Endodermal cell (in vitro differentiated cells): ENCODE measurements at regions not wholly inside any gene's neighbourhood (a gene's known extent, or its start where the extent isn't known, plus 50 kb on each side); places are given as distances from the start of the nearest gene placed in this dataset.

Source experiments
- DNase-seq: peaks from one replicate; pipeline ENCODE4 v3.0.0-alpha.2; 2017
- H3K27ac ChIP-seq: 2 replicates; pipeline ENCODE4 v1.5.1; 2013; ENCODE audit warnings: mild to moderate bottlenecking, low read depth, low read length, moderate library complexity
- H3K27me3 ChIP-seq: 2 replicates; pipeline ENCODE4 v1.6.1; 2013; ENCODE audit warnings: mild to moderate bottlenecking, low read length, moderate library complexity; ENCODE audit not compliant: insufficient read depth, control insufficient read depth, poor library complexity, severe bottlenecking
- H3K36me3 ChIP-seq: 2 replicates; pipeline ENCODE4 v1.7.0; 2013; ENCODE audit warnings: mild to moderate bottlenecking, low read length, moderate library complexity; ENCODE audit not compliant: control insufficient read depth, insufficient read depth
- H3K4me1 ChIP-seq: one replicate; pipeline ENCODE4 v1.7.0; 2013; ENCODE audit warnings: low read length; ENCODE audit not compliant: control insufficient read depth, insufficient read depth
- H3K4me3 ChIP-seq: 2 replicates; pipeline ENCODE4 v1.5.1; 2013; ENCODE audit warnings: mild to moderate bottlenecking, low read length, moderate library complexity
- H3K9ac ChIP-seq: 2 replicates; pipeline ENCODE4 v1.6.1; 2013; ENCODE audit warnings: mild to moderate bottlenecking, low read length, moderate library complexity; ENCODE audit not compliant: poor library complexity, severe bottlenecking; ENCODE audit errors: extremely low read depth
- H3K9me3 ChIP-seq: 2 replicates; pipeline ENCODE4 v1.6.1; 2013; ENCODE audit warnings: mild to moderate bottlenecking, low read length, moderate library complexity; ENCODE audit not compliant: control insufficient read depth
- H3K27ac Mint-ChIP-seq: 2 replicates; pipeline ENCODE4 v1.8.0; 2020; ENCODE audit warnings: mixed read lengths
- H3K27me3 Mint-ChIP-seq: 2 replicates; pipeline ENCODE4 v1.8.0; 2021; ENCODE audit warnings: mild to moderate bottlenecking, mixed read lengths; ENCODE audit not compliant: insufficient read depth
- H3K36me3 Mint-ChIP-seq: 2 replicates; pipeline ENCODE4 v1.8.0; 2020; ENCODE audit warnings: low read depth, mixed read lengths
- H3K4me1 Mint-ChIP-seq: 2 replicates; pipeline ENCODE4 v1.8.0; 2020; ENCODE audit warnings: mixed read lengths
- H3K4me3 Mint-ChIP-seq: 2 replicates; pipeline ENCODE4 v1.8.0; 2020; ENCODE audit warnings: mild to moderate bottlenecking, moderate library complexity, mixed read lengths
- H3K9me3 Mint-ChIP-seq: 2 replicates; pipeline ENCODE4 v1.8.0; 2020; ENCODE audit warnings: mild to moderate bottlenecking, mixed read lengths
- CTCF ChIP-seq: fragments of 200-600 bp; sonication (generic); conservative IDR thresholded peaks from 2 replicates; pipeline ENCODE4 v1.5.0; 2021; ENCODE audit warnings: antibody characterized with exemption, mild to moderate bottlenecking
- WGBS, 2 experiments: methylation state at CpG; one replicate each; pipeline versions ENCODE4 v1.1.5 to v1.1.7; 2013; ENCODE audit warnings: missing lambda C conversion rate in 2 of 2, mixed read lengths in 1 of 2; ENCODE audit not compliant: insufficient coverage in 1 of 2, insufficient read length in 1 of 2; 5-methylcytosine and 5-hydroxymethylcytosine counted together

- no peaks in the 10 kb centered on the region for H3K36me3 Mint-ChIP-seq
- no peak overlapping the region for H3K4me3 ChIP-seq
These were observed 116.7 kb upstream of the KLF4 start for GRCh38 chr9:107606149-107606790.

GRCh38 chr9:107605041-107605440 lies 115.5 kb upstream of the KLF4 start:
- Mint-ChIP-seq H3K4me3 (no peak overlapping the region), H3K4me1 (peaks cover 8% of the 10 kb centered on the region), H3K9me3 (no peaks in the 10 kb centered on the region), H3K27me3 (peaks cover 26% of the 10 kb centered on the region), H3K27ac (no peak overlapping the region), H3K36me3 (no peaks in the 10 kb centered on the region)
- Histone ChIP-seq H3K27ac (no peak overlapping the region), H3K27me3 (peaks cover 23% of the 10 kb centered on the region), H3K4me3 (no peak overlapping the region), H3K9me3 (no peaks in the 10 kb centered on the region), H3K36me3 (no peaks in the 10 kb centered on the region), H3K4me1 (peaks cover 4% of the 10 kb centered on the region), H3K9ac (no peak overlapping the region)
- WGBS, 2 experiments = 68 to 100% methylated on average over 3 to 4 of the region's 4 CpGs
- TF ChIP-seq CTCF = no peak
- no peak for DNase-seq

More at GRCh38 chr9:107606149-107606790, 116.7 kb upstream of the KLF4 start:
- H3K4me1 ChIP-seq = peaks cover 4% of the 10 kb centered on the region
- H3K9me3 Mint-ChIP-seq = no peaks in the 10 kb centered on the region
- peaks cover 28% of the 10 kb centered on the region for H3K27me3 ChIP-seq
- no peak overlapping the region for H3K27ac Mint-ChIP-seq
- H3K27me3 Mint-ChIP-seq = peaks cover 28% of the 10 kb centered on the region
- no peaks in the 10 kb centered on the region for H3K36me3 ChIP-seq
- H3K9me3 ChIP-seq = no peaks in the 10 kb centered on the region
- no peak overlapping the region for H3K27ac ChIP-seq
- no peak for DNase-seq
- H3K4me1 Mint-ChIP-seq = peaks cover 4% of the 10 kb centered on the region
- 90 to 97% methylated on average over 4 to 8 of the region's 8 CpGs for WGBS, 2 experiments
- H3K9ac ChIP-seq = no peak overlapping the region
- H3K4me3 Mint-ChIP-seq = no peak overlapping the region
- TF ChIP-seq CTCF = no peak

- 50 to 65% methylated on average over 2 to 4 of the region's 4 CpGs for WGBS, 2 experiments
- no peak for DNase-seq
- no peak for TF ChIP-seq CTCF
- H3K27me3 Mint-ChIP-seq = peaks cover 14% of the 10 kb centered on the region
- H3K27ac Mint-ChIP-seq = no peak overlapping the region
- H3K9me3 ChIP-seq = no peaks in the 10 kb centered on the region
- H3K4me3 ChIP-seq = no peak overlapping the region
- H3K9ac ChIP-seq = no peak overlapping the region
- H3K4me1 Mint-ChIP-seq = peaks cover 19% of the 10 kb centered on the region
- H3K27ac ChIP-seq = no peak overlapping the region
- H3K9me3 Mint-ChIP-seq = no peaks in the 10 kb centered on the region
- peaks cover 12% of the 10 kb centered on the region for H3K27me3 ChIP-seq
- H3K4me3 Mint-ChIP-seq = no peak overlapping the region
- H3K36me3 ChIP-seq = no peaks in the 10 kb centered on the region
- H3K4me1 ChIP-seq = peaks cover 4% of the 10 kb centered on the region
- H3K36me3 Mint-ChIP-seq = no peaks in the 10 kb centered on the region
These were observed 113.7 kb upstream of the KLF4 start for GRCh38 chr9:107603281-107603680.
